Ascending aorta (tissue), 2 donors: ENCODE measurements at regions not wholly inside any gene's neighbourhood (a gene's known extent, or its start where the extent isn't known, plus 50 kb on each side); places are given as distances from the start of the nearest gene placed in this dataset.
"Not testable (repeated sequence)": the region's sequence is repeated elsewhere in the genome, so short reads cannot be mapped to it uniquely, and the experiment has no call there.

Experiments
- DNase-seq, 2 donors: peaks; one replicate each; pipeline ENCODE4 v3.0.0-alpha.2; 2019; ENCODE audit warnings: low spot score in 2 of 2
- H3K27ac ChIP-seq, 2 donors: fragments of 200-600 bp; sonication (generic); one replicate each; pipeline ENCODE4 v1.5.1; 2016 to 2017; ENCODE audit warnings: mild to moderate bottlenecking in 1 of 2
- H3K27me3 ChIP-seq: fragments of 200-600 bp; sonication (generic); one replicate; pipeline ENCODE4 v1.5.1; 2017
- H3K36me3 ChIP-seq, 2 donors: fragments of 200-600 bp; sonication (generic); one replicate each; pipeline ENCODE4 v1.5.1; 2016
- H3K4me1 ChIP-seq, 2 donors: fragments of 200-600 bp; sonication (generic); one replicate each; pipeline ENCODE4 v1.5.1; 2016 to 2017; ENCODE audit warnings: mild to moderate bottlenecking in 1 of 2
- H3K4me3 ChIP-seq, 2 donors: fragments of 200-600 bp; sonication (generic); one replicate each; pipeline ENCODE4 v1.5.1; 2016 to 2017; ENCODE audit warnings: mild to moderate bottlenecking in 1 of 2
- H3K9me3 ChIP-seq, 2 donors: fragments of 200-600 bp; sonication (generic); one replicate each; pipeline ENCODE4 v1.5.1; 2016
- intact Hi-C: fragments of 100-400 bp; cut with DNase I; formaldehyde crosslinking; loops from one replicate; pipeline ENCODE4 v1.15.1; 2023
- TF ChIP-seq, protein P1 (sequence below), 3 experiments: fragments of 200-600 bp in 2 of 3; fragments of 450-650 bp in 1 of 3; sonication (generic) in 2 of 3; IDR thresholded peaks; one replicate each; pipeline ENCODE4 v1.5.1; 2016 to 2019; ENCODE audit warnings: antibody characterized with exemption in 3 of 3, mild to moderate bottlenecking in 1 of 3, moderate library complexity in 1 of 3

DNA sequence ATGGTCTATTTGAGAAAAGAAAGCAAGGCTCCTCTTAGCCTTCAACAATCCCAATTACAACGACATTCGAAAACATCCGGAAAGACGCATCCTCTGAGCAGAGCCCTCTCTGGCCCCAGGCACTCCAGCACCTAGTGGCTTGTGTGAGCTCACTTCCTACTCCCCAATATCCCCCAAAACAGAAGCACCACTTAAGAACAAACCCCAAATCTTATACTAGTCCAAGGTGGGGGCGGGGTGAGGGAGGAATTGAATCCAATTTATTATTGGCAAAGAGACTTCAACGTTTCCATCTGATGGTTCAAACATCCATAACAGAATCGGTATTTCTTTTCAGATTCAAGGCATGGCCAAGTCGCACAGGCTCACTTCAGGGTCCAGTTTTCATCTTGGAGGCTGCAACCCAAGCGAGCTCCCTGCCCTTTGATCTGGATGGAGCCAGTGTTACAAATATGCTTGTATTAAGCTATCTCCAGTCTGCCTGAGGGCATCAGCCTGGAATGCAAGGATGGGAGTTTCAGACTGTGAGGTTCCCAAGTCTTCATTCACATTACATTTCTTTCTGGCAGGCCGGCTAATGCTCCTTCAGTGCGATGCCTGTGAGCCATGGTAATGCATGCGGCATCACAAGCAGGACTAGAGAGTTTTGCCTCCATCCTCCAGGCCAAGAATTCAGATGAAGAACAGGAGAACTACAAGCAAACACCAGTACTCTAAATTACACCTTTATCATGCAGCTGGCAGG is 132.5 kb upstream of the FOXN3 start:
- TF ChIP-seq, protein P1, sequence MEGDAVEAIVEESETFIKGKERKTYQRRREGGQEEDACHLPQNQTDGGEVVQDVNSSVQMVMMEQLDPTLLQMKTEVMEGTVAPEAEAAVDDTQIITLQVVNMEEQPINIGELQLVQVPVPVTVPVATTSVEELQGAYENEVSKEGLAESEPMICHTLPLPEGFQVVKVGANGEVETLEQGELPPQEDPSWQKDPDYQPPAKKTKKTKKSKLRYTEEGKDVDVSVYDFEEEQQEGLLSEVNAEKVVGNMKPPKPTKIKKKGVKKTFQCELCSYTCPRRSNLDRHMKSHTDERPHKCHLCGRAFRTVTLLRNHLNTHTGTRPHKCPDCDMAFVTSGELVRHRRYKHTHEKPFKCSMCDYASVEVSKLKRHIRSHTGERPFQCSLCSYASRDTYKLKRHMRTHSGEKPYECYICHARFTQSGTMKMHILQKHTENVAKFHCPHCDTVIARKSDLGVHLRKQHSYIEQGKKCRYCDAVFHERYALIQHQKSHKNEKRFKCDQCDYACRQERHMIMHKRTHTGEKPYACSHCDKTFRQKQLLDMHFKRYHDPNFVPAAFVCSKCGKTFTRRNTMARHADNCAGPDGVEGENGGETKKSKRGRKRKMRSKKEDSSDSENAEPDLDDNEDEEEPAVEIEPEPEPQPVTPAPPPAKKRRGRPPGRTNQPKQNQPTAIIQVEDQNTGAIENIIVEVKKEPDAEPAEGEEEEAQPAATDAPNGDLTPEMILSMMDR (IDR thresholded peaks at IDR 0.05) = no peak
- Histone ChIP-seq H3K4me1 (no peaks in the 10 kb centered on the region), H3K27ac (no peak overlapping the region), H3K36me3 (no peaks in the 10 kb centered on the region), H3K9me3 (no peaks in the 10 kb centered on the region), H3K4me3 (no peak overlapping the region), H3K27me3 (no peaks in the 10 kb centered on the region)
- intact Hi-C loops = no loop called here
- no peak for DNase-seq

DNA sequence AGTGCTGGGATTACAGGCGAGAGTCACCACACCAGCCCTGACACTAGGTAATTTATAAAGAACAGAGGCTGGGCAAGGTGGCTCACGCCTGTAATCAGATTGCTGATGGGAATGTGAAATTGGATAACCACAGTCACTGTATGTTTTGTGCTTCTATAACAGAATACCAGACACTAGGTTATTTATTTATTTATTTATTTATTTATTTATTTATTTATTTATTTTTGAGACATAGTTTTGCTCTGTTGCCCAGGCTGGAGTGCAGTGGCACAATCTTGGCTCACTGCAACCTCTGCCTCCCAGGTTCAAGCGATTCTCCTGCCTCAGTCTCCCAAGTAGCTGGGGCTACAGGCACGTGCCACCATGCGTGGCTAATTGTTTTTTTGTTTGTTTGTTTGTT is 130.0 kb upstream of the FOXN3 start:
- DNase-seq, intact Hi-C loops, H3K9me3 ChIP-seq: not testable (repeated sequence)

DNA sequence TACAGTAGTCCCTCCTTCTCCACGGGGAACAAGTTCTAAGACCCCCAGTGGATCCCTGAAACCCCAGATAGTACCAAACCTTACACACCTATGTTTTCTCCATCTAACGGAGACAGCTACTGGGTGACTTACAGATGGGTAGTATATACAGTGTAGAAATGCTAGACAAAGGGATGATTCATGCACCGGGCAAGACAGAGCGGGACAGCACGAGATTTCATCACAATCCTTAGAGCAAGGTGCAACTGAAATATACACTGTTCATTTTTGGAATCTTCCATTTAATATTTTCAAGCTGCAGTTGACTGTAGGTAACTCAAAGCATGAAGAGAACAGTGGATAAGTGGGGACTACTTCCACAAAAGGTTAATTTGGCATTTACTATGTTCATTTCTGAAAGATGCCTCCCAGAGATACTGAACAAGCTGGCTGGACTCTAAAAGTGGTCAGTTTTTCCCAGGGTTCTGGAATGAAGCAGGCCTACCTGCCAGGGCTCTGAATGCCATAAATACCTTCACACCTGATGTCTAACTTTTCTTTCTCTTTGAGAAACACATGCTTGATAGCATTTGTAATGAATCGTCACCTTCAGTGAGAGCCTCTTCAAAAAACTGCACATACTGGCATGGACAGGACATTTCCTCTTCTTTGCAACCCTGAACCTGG is 127.7 kb upstream of the FOXN3 start:
- Histone ChIP-seq H3K9me3 (no peaks in the 10 kb centered on the region), H3K4me3 (no peak overlapping the region), H3K27ac (no peak overlapping the region), H3K4me1 (peaks cover 0 to 2% of the 10 kb centered on the region in 2 donors), H3K27me3 (no peaks in the 10 kb centered on the region), H3K36me3 (no peaks in the 10 kb centered on the region)
- TF ChIP-seq, protein P1 (IDR thresholded peaks at IDR 0.05) = no peak
- intact Hi-C loops = loop anchor here (5.0 kb wide), 1 partner anchor 47 kb away; no protein-coding TSS in a partner anchor
- DNase-seq = no peak

More for the DNA sequence above, 130.0 kb upstream of the FOXN3 start:
- H3K36me3 ChIP-seq, H3K4me3 ChIP-seq, H3K4me1 ChIP-seq, H3K27ac ChIP-seq, H3K27me3 ChIP-seq: not testable (repeated sequence)

DNA sequence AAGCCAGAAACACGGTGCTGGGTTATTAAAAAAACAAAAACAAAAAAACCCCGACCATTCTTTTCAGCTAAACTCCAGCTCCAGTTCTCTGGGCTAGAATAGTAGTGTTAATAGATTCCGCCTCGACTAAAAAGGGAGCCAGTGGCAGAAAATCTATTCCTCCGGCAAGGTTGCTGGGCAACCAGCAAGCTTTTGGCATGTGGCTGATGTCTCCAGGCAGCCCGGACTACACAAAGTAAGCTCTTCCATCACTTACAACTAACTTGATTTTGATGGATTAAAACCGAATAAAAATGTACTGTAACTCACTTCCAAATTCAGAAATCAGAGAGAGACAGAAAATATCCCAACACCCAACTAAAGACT is 126.4 kb upstream of the FOXN3 start:
- DNase-seq = no peak
- Histone ChIP-seq H3K27me3 (no peaks in the 10 kb centered on the region), H3K36me3 (no peaks in the 10 kb centered on the region), H3K4me1 (peaks cover 0 to 2% of the 10 kb centered on the region in 2 donors), H3K27ac (no peak overlapping the region), H3K4me3 (no peak overlapping the region), H3K9me3 (no peaks in the 10 kb centered on the region)
- intact Hi-C loops = loop anchor here (5.0 kb wide), 1 partner anchor 46 kb away; no protein-coding TSS in a partner anchor
- TF ChIP-seq, protein P1 (IDR thresholded peaks at IDR 0.05) = no peak

DNA sequence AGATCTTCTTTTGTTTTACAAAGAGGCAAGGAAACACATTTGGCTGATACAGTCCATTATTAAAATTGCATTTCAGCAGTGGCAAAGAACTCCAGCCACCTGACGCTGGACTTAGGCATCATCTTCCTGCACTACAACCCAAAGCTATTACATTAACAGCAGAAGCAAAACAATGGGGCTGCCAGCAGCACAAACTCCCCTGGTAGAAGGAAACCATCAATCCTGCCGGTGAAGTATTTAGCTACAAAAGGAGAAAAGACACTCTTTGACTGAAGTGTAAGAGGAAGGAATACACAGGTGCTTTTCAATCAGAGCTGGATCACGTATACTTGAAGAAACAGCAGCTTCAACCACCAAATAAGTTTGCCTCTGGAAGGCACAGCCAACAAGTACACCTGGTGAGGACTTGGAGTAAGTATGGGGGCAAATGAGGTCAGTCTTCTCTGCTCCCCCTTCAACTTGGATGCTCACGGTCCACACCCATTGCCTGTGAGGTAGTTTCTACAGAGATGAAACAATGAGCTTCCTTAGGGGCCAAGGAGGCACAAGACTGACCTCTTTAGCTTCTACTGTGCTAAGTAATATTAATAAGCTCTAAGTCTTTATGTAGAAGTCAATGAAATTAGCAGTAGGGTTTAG is 125.9 kb upstream of the FOXN3 start:
- Histone ChIP-seq H3K4me3 (no peak overlapping the region), H3K27ac (no peak overlapping the region), H3K4me1 (peaks cover 0 to 2% of the 10 kb centered on the region in 2 donors), H3K36me3 (no peaks in the 10 kb centered on the region), H3K9me3 (no peaks in the 10 kb centered on the region), H3K27me3 (no peaks in the 10 kb centered on the region)
- DNase-seq = no peak
- TF ChIP-seq, protein P1 (IDR thresholded peaks at IDR 0.05) = no peak
- intact Hi-C loops = loop anchor here (5.0 kb wide), 1 partner anchor 46 kb away; no protein-coding TSS in a partner anchor
